Esophagus muscularis mucosa (tissue), 4 donors: ENCODE measurements at regions not wholly inside any gene's neighbourhood (a gene's known extent, or its start where the extent isn't known, plus 50 kb on each side); places are given as distances from the start of the nearest gene placed in this dataset.

Source experiments
- EP300 ChIP-seq: sonication (generic); formaldehyde crosslinking; IDR thresholded peaks from one replicate; pipeline ENCODE4 v1.6.1; 2017; ENCODE audit warnings: antibody characterized with exemption
- POLR2A ChIP-seq: fragments of 450-650 bp; IDR thresholded peaks from one replicate; pipeline ENCODE4 v1.6.1; 2017; ENCODE audit warnings: antibody characterized with exemption, moderate library complexity, mild to moderate bottlenecking, low read depth
- POLR2AphosphoS5 ChIP-seq, 2 donors: sonication (generic); formaldehyde crosslinking; IDR thresholded peaks; one replicate each; pipeline ENCODE4 v1.6.1; 2017; ENCODE audit warnings: antibody characterized with exemption in 2 of 2
- TF ChIP-seq, protein P1 (sequence below), 3 experiments: fragments of 200-600 bp in 2 of 3; fragments of 450-650 bp in 1 of 3; sonication (generic) in 2 of 3; IDR thresholded peaks; one replicate each; pipeline ENCODE4 v1.5.1; 2017 to 2019; ENCODE audit warnings: antibody characterized with exemption in 3 of 3, mild to moderate bottlenecking in 2 of 3, moderate library complexity in 1 of 3

DNA sequence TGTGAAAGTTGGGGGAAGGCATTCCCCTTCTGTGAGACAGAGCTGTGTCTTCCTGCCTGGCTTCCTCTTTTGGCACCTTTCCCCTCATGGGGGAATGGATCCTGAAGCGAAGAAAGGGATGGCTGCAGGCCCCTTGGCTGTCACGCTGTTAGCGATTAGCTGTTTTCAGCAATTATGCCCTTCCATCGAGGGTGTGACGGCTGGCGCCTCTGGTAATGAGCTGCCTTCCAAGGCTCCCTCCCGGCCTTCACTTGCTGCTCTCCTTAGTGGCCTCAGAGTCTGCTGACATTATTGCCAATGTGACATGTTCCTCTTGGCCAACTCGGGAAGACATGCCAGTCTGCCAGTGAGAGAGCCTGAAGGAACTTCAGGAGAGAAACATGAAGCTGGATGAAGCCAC is 162.1 kb downstream of the ZIC5 start:
- no peak for TF ChIP-seq EP300
- TF ChIP-seq, protein P1, sequence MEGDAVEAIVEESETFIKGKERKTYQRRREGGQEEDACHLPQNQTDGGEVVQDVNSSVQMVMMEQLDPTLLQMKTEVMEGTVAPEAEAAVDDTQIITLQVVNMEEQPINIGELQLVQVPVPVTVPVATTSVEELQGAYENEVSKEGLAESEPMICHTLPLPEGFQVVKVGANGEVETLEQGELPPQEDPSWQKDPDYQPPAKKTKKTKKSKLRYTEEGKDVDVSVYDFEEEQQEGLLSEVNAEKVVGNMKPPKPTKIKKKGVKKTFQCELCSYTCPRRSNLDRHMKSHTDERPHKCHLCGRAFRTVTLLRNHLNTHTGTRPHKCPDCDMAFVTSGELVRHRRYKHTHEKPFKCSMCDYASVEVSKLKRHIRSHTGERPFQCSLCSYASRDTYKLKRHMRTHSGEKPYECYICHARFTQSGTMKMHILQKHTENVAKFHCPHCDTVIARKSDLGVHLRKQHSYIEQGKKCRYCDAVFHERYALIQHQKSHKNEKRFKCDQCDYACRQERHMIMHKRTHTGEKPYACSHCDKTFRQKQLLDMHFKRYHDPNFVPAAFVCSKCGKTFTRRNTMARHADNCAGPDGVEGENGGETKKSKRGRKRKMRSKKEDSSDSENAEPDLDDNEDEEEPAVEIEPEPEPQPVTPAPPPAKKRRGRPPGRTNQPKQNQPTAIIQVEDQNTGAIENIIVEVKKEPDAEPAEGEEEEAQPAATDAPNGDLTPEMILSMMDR (IDR thresholded peaks at IDR 0.05): no peak
- no peak for TF ChIP-seq POLR2AphosphoS5 (IDR thresholded peaks at IDR 0.05)
- TF ChIP-seq POLR2A: no peak
